ENCODE measurements at regions not wholly inside any gene's neighbourhood (a gene's known extent, or its start where the extent isn't known, plus 50 kb on each side); places are given as distances from the start of the nearest gene placed in this dataset.
"Not testable (repeated sequence)": the region's sequence is repeated elsewhere in the genome, so short reads cannot be mapped to it uniquely, and the experiment has no call there.

GRCh38 chr6:71603021-71603420 is 283.3 kb upstream of the RIMS1 start:
- no peak for DNase-seq (ENCODE audit: low spot score)

- no peak for DNase-seq (ENCODE audit: low spot score)
Observed at GRCh38 chr6:71608646-71609045, 277.7 kb upstream of the RIMS1 start.

DNA sequence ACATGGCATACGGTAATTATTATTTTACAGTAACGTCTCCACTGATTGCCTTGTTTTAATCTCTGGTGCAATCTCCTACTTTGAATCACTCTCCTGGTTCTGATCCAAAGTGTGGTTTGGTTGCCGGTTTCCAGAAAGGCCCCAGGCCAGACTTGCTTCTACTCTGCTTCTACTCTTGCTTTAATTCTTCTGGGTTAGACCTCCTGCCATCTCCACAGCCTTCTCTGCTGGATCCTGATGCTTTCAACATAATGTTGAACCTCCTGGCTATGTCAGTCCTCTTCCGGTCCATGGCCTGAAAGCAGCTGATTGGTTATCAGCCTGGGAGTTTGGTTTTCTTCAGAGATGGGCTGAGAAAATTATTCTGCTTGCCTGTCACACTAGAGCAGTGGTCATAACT is 266.5 kb upstream of the RIMS1 start:
- DNase-seq (ENCODE audit: low spot score) = no peak

DNA sequence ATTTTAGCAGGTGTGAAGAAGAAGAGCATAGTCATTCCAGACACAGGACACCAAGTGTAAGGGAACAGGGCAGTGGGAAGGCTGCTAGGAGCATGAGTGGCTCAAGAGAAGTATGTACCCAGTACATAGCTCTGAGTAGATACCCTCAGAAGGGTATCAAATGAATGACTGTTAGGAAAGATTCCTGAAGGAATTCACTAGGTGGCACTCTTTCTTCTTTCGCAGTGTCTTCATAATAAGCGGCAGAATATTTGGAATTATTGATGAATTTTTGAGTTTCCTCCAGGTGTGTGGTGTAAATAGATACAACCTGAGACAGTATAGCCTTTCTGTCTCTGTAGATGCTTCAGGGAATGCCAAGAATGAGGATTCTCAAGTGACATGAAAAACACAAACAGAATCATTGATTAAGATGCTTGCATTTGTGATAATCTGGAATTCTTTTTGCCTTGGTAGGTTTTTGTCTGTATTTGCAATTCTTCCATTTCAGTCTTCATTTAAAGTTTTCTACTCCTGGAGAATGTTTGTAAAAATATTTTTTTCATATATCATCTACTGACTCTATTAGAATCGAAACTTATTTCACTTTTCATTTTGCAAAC is 264.3 kb upstream of the RIMS1 start:
- DNase-seq (ENCODE audit: low spot score) = peak; percentile 4

GRCh38 chr6:71642120-71642519 is 244.2 kb upstream of the RIMS1 start:
- no peak for DNase-seq (ENCODE audit: low spot score)

DNA sequence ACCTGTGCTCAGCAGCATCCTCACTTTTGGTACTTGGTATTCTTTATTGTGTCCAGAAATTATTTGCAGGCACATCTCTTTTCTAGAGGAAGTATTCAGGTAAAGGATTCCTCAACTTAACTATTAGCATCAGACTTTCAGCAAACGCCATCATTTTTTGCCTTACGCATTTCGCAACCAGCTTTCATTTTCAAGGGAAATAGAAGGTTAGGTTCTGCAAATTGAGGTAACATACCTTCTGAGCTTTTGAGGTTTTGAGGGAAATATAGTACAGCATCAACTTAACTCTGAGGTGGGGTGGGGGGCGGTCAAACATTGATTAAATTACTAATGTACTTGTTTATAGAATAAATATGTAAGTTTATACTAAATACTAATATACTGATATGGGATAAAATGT is 243.6 kb upstream of the RIMS1 start:
- DNase-seq (ENCODE audit: low spot score) = no peak

GRCh38 chr6:71645299-71645698 is 241.1 kb upstream of the RIMS1 start:
- DNase-seq (ENCODE audit: low spot score) = no peak

GRCh38 chr6:71649915-71650314 is 236.4 kb upstream of the RIMS1 start:
- no peak for DNase-seq (ENCODE audit: low spot score)

- no peak for DNase-seq (ENCODE audit: low spot score)
Observed at GRCh38 chr6:71651636-71652035, 234.7 kb upstream of the RIMS1 start.

- no peak for DNase-seq (ENCODE audit: low spot score)
Observed at GRCh38 chr6:71656121-71656520, 230.2 kb upstream of the RIMS1 start.

DNA sequence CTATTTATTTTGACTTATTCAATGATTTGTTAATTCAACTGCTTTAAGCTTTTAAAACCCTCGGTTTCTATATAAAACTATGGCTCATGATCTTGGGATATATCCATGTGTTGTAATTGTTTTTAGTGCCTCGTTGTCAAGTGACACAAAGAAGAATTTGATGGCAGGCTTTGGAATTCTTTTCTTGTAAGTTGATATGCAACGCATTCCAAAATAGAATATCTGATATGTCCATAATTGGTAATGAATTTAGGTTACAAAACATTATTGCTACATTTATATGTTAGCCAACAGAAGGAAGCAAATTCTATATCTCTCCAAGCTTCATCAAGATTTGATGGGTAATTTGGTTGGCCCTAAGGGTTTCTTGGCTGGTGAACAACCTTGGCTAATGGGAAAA is 220.4 kb upstream of the RIMS1 start:
- DNase-seq (ENCODE audit: low spot score) = no peak

DNA sequence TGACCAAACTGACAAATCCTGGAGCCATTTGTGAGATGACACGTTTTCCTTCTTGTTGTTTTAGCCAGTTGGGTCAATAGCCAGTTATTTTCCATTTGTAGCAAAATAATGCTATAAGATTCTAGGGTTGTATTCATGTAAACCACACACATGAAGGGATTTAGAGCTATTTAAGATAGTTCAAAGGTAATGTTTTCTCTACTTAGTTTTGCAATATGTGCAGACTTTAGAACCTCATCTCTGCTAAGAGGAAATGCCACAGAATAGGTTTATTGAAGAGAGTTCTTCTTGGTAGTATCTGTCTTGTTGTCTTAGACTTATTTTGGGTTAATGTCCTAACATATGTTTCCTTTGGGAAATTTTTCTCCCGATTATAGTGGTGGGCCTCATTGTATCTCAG is 213.5 kb upstream of the RIMS1 start:
- no peak for DNase-seq (ENCODE audit: low spot score)

GRCh38 chr6:71675386-71675785 is 211.0 kb upstream of the RIMS1 start:
- no peak for DNase-seq (ENCODE audit: low spot score)

GRCh38 chr6:71676298-71676697 is 210.1 kb upstream of the RIMS1 start:
- no peak for DNase-seq (ENCODE audit: low spot score)

DNA sequence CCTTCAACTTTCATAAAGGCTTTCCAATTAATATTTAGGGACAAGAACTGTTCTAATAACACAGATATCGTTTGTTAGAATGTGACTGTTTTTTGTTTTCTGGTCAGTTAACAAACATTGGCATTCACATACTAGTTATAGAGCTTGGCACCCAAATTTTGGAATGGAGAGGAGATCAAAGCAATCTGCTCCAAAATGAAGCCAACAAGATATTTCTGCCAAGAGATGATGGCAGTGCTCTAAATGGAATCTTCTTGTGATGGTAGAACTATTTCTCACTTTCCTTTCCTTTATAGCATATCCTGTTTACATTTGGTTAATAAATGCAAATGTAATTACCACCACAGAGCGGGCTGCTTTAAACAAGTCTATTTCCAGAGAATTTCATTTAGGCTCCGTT is 208.3 kb upstream of the RIMS1 start:
- no peak for DNase-seq (ENCODE audit: low spot score)

DNA sequence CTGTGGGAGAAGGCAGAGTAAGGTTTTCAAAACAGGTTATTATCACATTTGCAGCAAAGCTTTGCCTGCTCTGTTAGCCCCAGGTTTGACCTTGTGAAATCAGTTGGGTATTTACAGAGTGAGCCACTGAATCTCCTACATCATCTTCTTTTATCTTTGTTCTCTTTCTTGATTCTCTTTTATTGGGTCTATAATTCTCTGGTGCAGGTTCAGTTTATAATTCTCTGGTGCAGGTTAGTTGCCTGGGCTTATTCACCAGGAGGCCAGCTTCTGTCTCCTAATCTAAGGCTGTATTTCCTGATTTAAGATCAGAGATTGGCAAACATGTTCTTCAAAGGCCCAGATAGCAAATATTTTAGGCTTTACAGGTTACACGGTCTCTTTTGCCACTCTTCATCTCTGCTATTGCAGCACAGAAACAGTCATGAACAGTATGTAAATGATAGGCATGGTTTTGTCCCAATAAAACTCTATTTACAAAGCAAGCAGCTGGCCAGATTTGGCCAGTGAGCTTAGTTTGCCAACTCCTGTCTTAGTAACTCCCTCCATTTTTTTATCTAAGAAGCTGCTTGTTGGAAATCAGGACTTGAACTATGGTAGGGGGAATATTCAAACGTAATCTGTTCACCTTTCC is 205.0 kb upstream of the RIMS1 start:
- no peak for DNase-seq (ENCODE audit: low spot score)

DNA sequence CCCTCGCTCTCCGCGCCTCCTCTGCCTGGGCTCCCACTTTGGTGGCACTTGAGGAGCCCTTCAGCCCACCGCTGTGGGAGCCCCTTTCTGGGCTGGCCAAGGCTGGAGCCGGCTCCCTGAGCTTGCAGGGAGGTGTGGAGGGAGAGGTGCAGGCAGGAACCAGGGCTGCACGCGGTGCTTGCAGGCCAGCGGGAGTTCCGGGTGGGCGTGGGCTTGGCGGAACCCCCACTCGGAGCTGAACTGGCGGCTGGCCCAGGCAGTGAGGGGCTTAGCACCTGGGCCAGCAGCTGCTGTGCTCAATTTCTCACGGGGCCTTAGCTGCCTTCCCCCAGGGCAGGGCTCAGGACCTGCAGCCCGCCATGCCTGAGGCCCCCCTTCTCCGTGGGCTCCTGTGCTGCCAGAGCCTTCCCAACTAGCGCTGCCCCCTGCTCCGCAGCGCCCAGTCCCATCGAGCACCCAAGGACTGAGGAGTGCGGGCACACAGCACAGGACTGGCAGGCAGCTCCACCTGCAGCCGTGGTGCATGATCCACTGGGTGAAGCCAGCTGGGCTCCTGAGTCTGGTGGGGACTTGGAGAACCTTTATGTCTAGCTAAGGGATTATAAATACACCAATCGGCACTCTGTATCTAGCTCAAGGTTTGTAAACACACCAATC is 200.2 kb upstream of the RIMS1 start:
- not testable (repeated sequence) for DNase-seq (ENCODE audit: low spot score)

- DNase-seq (ENCODE audit: low spot score) = no peak
Observed at GRCh38 chr6:71698702-71699101, 187.6 kb upstream of the RIMS1 start.

GRCh38 chr6:71706523-71706922 is 179.8 kb upstream of the RIMS1 start:
- no peak for DNase-seq (ENCODE audit: low spot score)

GRCh38 chr6:71707059-71707458 is 179.3 kb upstream of the RIMS1 start:
- no peak for DNase-seq (ENCODE audit: low spot score)

GRCh38 chr6:71720705-71721104 is 165.6 kb upstream of the RIMS1 start:
- DNase-seq (ENCODE audit: low spot score) = no peak

- peak; percentile 49 for DNase-seq (ENCODE audit: low spot score)
Observed at GRCh38 chr6:71721642-71722041, 164.7 kb upstream of the RIMS1 start.

DNA sequence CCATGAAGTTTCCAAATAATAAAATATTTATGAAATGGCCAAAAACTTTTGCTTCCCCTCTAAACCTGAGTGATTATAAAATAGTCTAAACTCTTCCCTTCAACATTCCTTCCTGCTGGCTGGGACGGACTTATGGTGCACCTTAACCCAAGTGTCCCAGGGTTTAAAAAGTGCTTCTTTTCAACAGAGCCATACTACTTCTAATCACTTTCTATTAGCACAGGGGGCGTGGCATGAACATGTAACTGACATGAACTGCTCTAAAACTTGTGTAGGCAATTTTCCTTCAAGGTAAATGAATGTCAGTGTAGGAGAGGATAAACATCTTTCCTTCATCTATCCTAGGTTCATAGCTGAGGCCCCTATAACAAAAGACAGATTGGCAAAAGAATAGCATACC is 163.6 kb upstream of the RIMS1 start:
- DNase-seq (ENCODE audit: low spot score) = no peak
